ENCODE measurements at regions not wholly inside any gene's neighbourhood (a gene's known extent, or its start where the extent isn't known, plus 50 kb on each side); places are given as distances from the start of the nearest gene placed in this dataset.
A peak's percentile ranks its signal among the peaks of the same experiment; 100 is the strongest.

DNA sequence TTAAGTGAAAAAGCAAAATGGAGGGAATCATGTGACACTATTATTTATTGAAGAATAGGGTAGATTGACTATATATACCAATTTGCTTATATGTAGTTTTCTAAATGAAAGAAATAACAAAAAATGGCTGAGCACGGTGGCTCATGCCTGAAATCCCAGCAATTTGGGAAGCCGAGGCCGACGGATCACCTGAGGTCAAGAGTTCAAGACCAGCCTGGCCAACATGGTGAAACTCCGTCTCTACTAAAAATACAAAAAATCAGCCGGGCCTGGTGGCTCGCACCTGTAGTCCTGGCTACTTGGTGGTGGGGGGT, 59.3 kb upstream of the MYCN start:
- DNase-seq (ENCODE audit: low read depth), result no peak
- no peak overlapping the region for H3K4me3 ChIP-seq (ENCODE audit: low read depth, low read length)

DNA sequence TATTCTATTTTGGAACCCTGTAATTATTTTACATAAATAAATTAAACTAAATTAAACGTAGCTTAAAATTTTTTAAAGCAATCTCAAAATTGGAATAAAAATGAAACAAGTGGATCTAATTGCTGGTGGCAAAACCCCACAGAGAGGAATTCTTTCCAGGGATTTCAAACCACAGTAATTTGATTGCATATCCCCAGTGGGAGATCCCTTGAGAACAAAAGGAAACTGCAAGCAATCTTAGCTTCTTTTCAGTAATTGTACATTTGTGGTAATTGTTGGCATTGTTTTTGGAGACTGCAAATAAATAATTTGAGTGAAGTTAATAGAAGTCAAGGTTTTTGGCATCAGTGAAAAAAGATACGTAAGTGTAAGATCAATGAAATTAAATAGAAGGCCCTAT, 58.7 kb upstream of the MYCN start:
- no peak for DNase-seq (ENCODE audit: low read depth)
- no peak overlapping the region for H3K4me3 ChIP-seq (ENCODE audit: low read depth, low read length)

DNA sequence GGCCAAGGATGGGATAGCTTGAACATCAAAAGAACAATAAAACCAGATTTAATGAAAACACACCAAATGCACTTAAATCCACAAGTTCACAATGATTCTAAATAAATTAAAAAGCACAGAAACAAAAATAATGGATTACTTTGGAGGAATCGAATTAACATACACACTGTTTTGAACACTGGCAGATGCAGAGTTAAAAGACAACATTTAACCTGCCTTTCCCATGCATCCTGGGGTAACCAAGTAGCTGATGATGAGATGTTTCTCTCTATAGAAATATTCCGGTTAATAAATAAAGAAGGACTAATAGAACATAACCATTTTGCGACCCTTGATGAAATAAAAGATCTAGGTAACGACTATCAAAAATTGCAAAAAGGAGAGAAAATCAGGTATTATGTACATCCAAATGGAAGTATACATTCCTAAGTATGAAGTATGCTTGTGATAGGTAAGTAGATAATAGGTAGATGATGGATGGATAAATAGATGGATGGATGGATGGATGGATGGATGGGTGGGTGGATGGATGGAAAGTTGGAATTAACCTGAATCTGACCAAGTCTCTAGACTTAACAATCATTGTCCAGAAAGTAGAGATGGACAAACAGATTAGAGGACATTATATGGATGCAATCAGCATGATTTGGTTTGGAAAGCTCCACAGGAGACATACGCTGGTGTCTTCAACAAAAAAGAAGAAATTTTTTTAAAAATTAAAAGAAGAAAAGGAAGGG, 57.4 kb upstream of the MYCN start:
- H3K4me3 ChIP-seq (ENCODE audit: low read depth, low read length), result no peak overlapping the region
- no peak for DNase-seq (ENCODE audit: low read depth)

DNA sequence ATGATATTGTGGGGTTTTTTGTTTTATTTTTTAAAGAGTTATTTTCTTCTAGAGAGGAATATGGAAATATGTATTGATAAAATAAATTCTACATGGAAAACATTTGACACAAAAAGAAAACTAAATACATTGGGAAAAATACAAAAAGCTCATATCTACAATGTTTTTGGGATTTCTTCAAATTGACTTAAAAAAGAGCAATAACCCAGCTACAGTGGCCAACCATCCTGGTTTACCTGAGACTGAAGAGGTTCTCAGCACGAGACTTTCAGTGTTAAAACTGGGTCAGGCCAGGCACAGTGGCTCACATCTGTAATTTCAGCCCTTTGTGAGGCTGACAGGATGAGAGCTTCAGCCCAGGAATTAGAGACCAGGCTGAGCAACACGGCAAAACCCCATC, 56.7 kb upstream of the MYCN start:
- H3K4me3 ChIP-seq (ENCODE audit: low read depth, low read length), result no peak overlapping the region
- no peak for DNase-seq (ENCODE audit: low read depth)

DNA sequence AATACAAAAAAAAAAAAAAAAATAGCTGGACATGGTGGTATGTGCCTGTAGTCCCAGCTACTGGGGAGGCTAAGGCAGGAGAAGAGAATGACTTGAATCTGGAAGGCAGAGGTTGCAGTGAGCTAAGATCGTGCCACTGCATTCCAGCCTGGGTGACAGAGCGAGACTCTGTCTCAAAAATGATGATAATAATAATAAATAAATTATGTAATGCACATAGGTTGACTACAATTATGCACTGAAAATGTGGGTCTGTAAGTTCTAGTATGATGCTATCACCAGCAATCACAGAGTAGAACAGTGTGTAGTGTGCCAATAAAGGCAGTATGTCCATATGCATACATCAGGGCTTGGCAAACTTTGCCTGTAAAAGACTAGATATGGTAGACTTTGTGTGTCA, 55.6 kb upstream of the MYCN start:
- DNase-seq (ENCODE audit: low read depth), result no peak
- H3K4me3 ChIP-seq (ENCODE audit: low read depth, low read length), result no peak overlapping the region

DNA sequence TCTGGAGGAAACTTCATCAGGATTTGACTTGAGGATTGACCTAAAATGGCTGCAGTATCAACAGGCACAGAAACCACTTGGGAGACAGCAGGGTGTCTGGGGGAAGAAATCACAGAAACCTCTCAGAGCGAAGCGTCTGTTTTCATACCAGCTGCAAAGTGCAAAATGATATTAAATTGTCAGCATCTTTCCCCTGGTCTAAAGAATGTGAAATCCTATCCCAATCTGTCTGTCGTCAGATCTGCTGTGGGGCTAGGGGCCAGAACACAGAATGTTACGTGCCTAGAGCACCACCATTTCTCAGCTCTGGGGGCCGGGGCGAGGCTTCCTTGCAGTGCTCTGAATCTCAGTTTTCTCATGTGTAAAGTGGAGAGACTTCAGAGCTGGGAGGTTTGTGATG, 54.1 kb upstream of the MYCN start:
- DNase-seq (ENCODE audit: low read depth), result no peak
- H3K4me3 ChIP-seq (ENCODE audit: low read depth, low read length), result no peak overlapping the region

DNA sequence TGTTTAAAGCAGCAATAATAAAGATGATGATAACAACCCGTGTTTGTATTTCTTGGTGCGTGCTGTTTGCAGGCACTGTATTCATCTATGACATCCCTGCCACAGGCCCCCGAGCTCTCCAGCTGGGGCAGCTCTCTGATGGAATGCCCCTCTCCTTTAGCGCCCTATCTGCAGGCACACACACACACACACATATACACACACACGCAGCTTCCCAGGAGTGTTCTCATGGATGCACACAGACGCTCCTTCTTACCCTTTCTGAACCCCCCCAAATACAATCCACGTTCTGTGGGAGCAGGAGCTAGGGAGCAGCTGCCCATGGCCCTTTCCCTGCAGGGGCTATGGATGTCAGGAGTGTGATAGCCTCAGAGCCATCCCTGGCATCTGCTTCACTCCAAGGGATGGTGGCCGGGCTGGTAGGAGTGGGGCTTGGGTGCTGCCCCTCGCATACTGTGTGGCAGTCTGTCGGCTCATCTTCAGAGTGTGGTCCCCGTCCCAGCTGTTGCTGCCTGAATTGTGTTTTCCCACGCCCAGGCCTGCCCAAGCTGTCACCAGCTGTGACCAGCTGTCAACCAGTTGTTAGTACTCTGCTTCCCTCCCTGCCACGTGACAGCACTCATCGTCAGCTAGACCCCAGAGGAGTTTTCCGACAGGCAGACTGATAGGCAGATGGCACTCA, 50.8 kb upstream of the MYCN start:
- no peak overlapping the region for H3K4me3 ChIP-seq (ENCODE audit: low read depth, low read length)
- DNase-seq (ENCODE audit: low read depth), result peak; percentile 37

DNA sequence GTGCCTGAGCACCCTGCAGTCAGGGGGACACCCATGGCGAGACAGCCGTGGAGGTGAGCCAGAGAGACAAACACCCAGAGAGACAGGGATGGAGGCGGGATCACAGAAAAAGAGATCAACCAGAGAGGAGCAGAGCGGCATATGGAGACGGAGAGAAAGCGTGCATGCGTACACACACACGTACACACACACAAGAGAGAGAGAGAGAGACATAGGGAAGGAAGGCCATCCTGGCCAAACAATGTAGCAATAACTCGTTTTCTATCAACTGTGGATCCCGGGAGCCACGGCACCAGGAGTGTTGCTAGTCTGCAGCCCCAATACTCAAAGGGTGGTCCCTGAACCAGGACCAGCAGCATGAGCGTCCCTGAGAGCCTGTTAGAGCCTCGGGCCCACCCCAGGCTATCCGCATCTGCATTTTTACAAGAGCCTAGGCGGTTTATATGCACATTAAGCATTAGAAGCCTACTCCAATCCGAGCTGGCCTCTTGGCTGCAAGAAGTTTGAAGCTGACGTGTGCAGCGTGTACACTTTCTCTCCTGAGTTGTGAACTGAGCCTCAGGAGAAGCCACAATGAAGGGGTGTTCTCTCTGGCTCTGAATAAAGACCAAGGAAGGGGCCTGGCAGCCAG, 50.1 kb upstream of the MYCN start:
- DNase-seq (ENCODE audit: low read depth), result no peak
- no peak overlapping the region for H3K4me3 ChIP-seq (ENCODE audit: low read depth, low read length)

All from skeletal muscle cell (primary cell).